GM23338 (cell line): ENCODE measurements at regions not wholly inside any gene's neighbourhood (a gene's known extent, or its start where the extent isn't known, plus 50 kb on each side); places are given as distances from the start of the nearest gene placed in this dataset.

ENCODE experiments used
- ATAC-seq: fragments of 200-7000 bp; cut with Tn5 transposase; 3 replicates; pipeline ENCODE4 v1.9.1; 2020
- DNase-seq: peaks from one replicate; pipeline ENCODE4 v3.0.0-alpha.2; 2015; ENCODE audit warnings: low spot score
- H2AFZ ChIP-seq: fragments of 200-600 bp; sonication (generic); 2 replicates; pipeline ENCODE4 v1.8.0; 2016; ENCODE audit warnings: antibody characterized with exemption, mild to moderate bottlenecking, moderate library complexity
- H3F3A ChIP-seq: fragments of 200-600 bp; sonication (generic); replicated peaks from 2 replicates; pipeline ENCODE4 v1.8.0; 2017; ENCODE audit warnings: antibody characterized with exemption, mixed run types, low read depth
- H3K27ac ChIP-seq: fragments of 200-600 bp; sonication (generic); 2 replicates; pipeline ENCODE4 v1.6.1; 2016; ENCODE audit warnings: low read depth
- H3K27me3 ChIP-seq: fragments of 200-600 bp; sonication (generic); 2 replicates; pipeline ENCODE4 v1.8.0; 2016; ENCODE audit warnings: mild to moderate bottlenecking, mixed run types, moderate library complexity; ENCODE audit not compliant: insufficient read depth
- H3K36me3 ChIP-seq: fragments of 200-600 bp; sonication (generic); 2 replicates; pipeline ENCODE4 v1.8.0; 2016; ENCODE audit warnings: mild to moderate bottlenecking; ENCODE audit not compliant: insufficient read depth
- H3K4me1 ChIP-seq: fragments of 200-600 bp; sonication (generic); 2 replicates; pipeline ENCODE4 v1.8.0; 2016; ENCODE audit warnings: mild to moderate bottlenecking, moderate library complexity; ENCODE audit not compliant: insufficient read depth
- H3K4me2 ChIP-seq: fragments of 200-600 bp; sonication (generic); 2 replicates; pipeline ENCODE4 v1.7.1; 2017; ENCODE audit warnings: mixed run types
- H3K4me3 ChIP-seq: fragments of 200-600 bp; sonication (generic); 2 replicates; pipeline ENCODE4 v1.6.1; 2016; ENCODE audit warnings: mixed run types
- H3K79me2 ChIP-seq: fragments of 200-600 bp; sonication (generic); replicated peaks from 2 replicates; pipeline ENCODE4 v1.8.0; 2017; ENCODE audit warnings: mild to moderate bottlenecking; ENCODE audit not compliant: insufficient read depth
- H3K9me2 ChIP-seq: fragments of 200-600 bp; sonication (generic); 2 replicates; pipeline ENCODE4 v1.8.0; 2017; ENCODE audit not compliant: insufficient read depth
- H4K20me1 ChIP-seq: fragments of 200-600 bp; sonication (generic); replicated peaks from 2 replicates; pipeline ENCODE4 v1.8.0; 2017; ENCODE audit warnings: mild to moderate bottlenecking; ENCODE audit not compliant: insufficient read depth
- H3K27ac Mint-ChIP-seq: 2 replicates; pipeline ENCODE4 v1.8.0; 2020; ENCODE audit warnings: inconsistent platforms, mild to moderate bottlenecking, moderate library complexity, mixed read lengths
- H3K27me3 Mint-ChIP-seq: 3 replicates; pipeline ENCODE4 v1.8.0; 2022; ENCODE audit warnings: low read depth, mild to moderate bottlenecking, moderate library complexity, mixed read lengths, inconsistent platforms; ENCODE audit not compliant: insufficient read depth, poor library complexity
- H3K36me3 Mint-ChIP-seq: 3 replicates; pipeline ENCODE4 v1.8.0; 2021; ENCODE audit warnings: low read depth, mild to moderate bottlenecking, inconsistent platforms, moderate library complexity, mixed read lengths
- H3K4me1 Mint-ChIP-seq: 3 replicates; pipeline ENCODE4 v1.8.0; 2020; ENCODE audit warnings: mild to moderate bottlenecking, inconsistent platforms, mixed read lengths
- H3K4me3 Mint-ChIP-seq: 3 replicates; pipeline ENCODE4 v1.8.0; 2021; ENCODE audit warnings: moderate library complexity, mild to moderate bottlenecking, inconsistent platforms, mixed read lengths
- H3K9me3 Mint-ChIP-seq: 3 replicates; pipeline ENCODE4 v1.8.0; 2020; ENCODE audit warnings: moderate library complexity, mild to moderate bottlenecking, inconsistent platforms, mixed read lengths
- CREB1 ChIP-seq: fragments of 250-450 bp; sonication (Bioruptor Pico); IDR thresholded peaks from 2 replicates; pipeline ENCODE4 v1.5.0; 2020; ENCODE audit warnings: low read depth, mild to moderate bottlenecking, moderate library complexity
- JUNB ChIP-seq: IDR thresholded peaks from one replicate; pipeline ENCODE4 v1.6.1; 2016; ENCODE audit warnings: antibody characterized with exemption; ENCODE audit not compliant: unreplicated experiment
- NANOG ChIP-seq: IDR thresholded peaks from 2 replicates; pipeline ENCODE4 v1.6.1; 2016; ENCODE audit warnings: antibody characterized with exemption, borderline replicate concordance
- POLR2AphosphoS5 ChIP-seq: IDR thresholded peaks from 2 replicates; pipeline ENCODE4 v1.6.1; 2016; ENCODE audit warnings: antibody characterized with exemption, low read depth
- STAT1 ChIP-seq: IDR thresholded peaks from one replicate; pipeline ENCODE4 v1.6.1; 2016; ENCODE audit warnings: antibody characterized with exemption; ENCODE audit not compliant: unreplicated experiment
- ZNF114 ChIP-seq: fragments of 250-450 bp; sonication (Bioruptor Pico); IDR thresholded peaks from 2 replicates; pipeline ENCODE4 v1.5.0; 2020; ENCODE audit warnings: mild to moderate bottlenecking, moderate library complexity
- ZNF331 ChIP-seq: fragments of 250-450 bp; sonication (Bioruptor Pico); IDR thresholded peaks from 2 replicates; pipeline ENCODE4 v1.5.0; 2020; ENCODE audit warnings: low read depth, mild to moderate bottlenecking, moderate library complexity
- TF ChIP-seq, protein P1 (sequence below): IDR thresholded peaks from one replicate; pipeline ENCODE4 v1.6.1; 2018; ENCODE audit warnings: antibody characterized with exemption; ENCODE audit not compliant: unreplicated experiment
- TF ChIP-seq, protein P2 (sequence below), 2 experiments: fragments of 200-600 bp in 1 of 2; sonication (generic) in 1 of 2; conservative IDR thresholded peaks; 2 replicates each; pipeline versions ENCODE4 v1.5.1 to v1.6.1; 2016 to 2017; ENCODE audit warnings: antibody characterized with exemption in 2 of 2, low read depth in 2 of 2, mild to moderate bottlenecking in 2 of 2, moderate library complexity in 1 of 2
- TF ChIP-seq, protein P3 (sequence below): IDR thresholded peaks from 2 replicates; pipeline ENCODE4 v1.6.1; 2016; ENCODE audit warnings: antibody characterized with exemption

DNA sequence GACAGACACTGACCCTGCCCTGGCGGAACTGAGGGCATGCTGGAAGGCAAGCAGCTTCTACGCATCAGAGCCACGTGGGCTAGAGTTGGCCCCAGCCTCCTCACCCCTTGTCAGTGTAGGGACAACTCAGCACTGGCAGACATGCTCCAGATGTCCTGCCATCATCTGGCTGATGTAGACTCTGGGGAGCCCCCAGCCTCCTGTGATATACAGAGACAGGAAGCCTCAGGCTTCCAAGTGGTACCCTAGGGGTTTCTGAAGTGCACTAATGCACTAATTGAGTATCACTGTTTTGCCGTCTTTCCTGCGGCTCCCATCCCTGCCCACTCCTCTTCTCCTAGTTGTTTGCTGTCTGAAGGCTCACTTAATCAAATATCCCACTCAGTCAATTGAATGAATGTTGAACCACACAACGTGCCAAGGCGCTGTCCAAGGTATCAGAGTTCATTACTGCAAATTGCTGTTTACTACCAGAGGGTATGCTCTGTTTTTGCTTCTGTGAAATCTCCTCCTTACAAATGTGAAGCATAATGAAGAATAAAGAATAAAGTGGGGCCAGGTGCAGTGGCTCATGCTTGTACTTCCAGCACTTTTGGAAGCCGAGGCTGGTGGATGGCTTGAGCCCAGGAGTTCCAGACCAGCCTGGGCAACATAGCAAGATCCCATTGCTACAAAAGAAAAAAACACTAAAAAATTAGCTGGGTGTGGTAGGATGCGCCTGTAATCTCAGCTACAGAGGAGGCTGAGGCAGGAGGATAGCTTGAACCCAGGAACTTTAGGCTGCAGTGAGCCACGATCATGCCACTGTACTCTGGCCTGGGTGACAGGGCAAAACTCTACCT lies 76.4 kb upstream of the ZBTB18 start:
- H3K4me1 Mint-ChIP-seq, result peaks cover 11% of the 10 kb centered on the region; the same call in 2 of the 3 replicates
- peak; percentile 45 for DNase-seq
- H3K4me2 ChIP-seq, result no peak overlapping the region
- H3K27me3 ChIP-seq, result no peaks in the 10 kb centered on the region
- no peak for ATAC-seq
- H3K27ac ChIP-seq, result no peak overlapping the region
- H3K79me2 ChIP-seq, result no peaks in the 10 kb centered on the region
- no peaks in the 10 kb centered on the region for H3K4me1 ChIP-seq
- no peaks in the 10 kb centered on the region for H3K36me3 Mint-ChIP-seq
- peaks cover 5% of the 10 kb centered on the region; the same call in 2 of the 3 replicates for H3K9me3 Mint-ChIP-seq
- no peak overlapping the region for H3K27ac Mint-ChIP-seq
- H3K27me3 Mint-ChIP-seq, result peaks cover 4% of the 10 kb centered on the region
- H2AFZ ChIP-seq, result no peak overlapping the region
- no peaks in the 10 kb centered on the region for H4K20me1 ChIP-seq
- no peak for TF ChIP-seq NANOG
- TF ChIP-seq POLR2AphosphoS5, result no peak
- TF ChIP-seq, protein P1, sequence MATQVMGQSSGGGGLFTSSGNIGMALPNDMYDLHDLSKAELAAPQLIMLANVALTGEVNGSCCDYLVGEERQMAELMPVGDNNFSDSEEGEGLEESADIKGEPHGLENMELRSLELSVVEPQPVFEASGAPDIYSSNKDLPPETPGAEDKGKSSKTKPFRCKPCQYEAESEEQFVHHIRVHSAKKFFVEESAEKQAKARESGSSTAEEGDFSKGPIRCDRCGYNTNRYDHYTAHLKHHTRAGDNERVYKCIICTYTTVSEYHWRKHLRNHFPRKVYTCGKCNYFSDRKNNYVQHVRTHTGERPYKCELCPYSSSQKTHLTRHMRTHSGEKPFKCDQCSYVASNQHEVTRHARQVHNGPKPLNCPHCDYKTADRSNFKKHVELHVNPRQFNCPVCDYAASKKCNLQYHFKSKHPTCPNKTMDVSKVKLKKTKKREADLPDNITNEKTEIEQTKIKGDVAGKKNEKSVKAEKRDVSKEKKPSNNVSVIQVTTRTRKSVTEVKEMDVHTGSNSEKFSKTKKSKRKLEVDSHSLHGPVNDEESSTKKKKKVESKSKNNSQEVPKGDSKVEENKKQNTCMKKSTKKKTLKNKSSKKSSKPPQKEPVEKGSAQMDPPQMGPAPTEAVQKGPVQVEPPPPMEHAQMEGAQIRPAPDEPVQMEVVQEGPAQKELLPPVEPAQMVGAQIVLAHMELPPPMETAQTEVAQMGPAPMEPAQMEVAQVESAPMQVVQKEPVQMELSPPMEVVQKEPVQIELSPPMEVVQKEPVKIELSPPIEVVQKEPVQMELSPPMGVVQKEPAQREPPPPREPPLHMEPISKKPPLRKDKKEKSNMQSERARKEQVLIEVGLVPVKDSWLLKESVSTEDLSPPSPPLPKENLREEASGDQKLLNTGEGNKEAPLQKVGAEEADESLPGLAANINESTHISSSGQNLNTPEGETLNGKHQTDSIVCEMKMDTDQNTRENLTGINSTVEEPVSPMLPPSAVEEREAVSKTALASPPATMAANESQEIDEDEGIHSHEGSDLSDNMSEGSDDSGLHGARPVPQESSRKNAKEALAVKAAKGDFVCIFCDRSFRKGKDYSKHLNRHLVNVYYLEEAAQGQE, result peak; percentile 84
- TF ChIP-seq CREB1 (CRISPR knock-in tag), result no peak
- TF ChIP-seq STAT1, result no peak
- TF ChIP-seq ZNF114 (CRISPR knock-in tag), result no peak
- TF ChIP-seq, protein P2, sequence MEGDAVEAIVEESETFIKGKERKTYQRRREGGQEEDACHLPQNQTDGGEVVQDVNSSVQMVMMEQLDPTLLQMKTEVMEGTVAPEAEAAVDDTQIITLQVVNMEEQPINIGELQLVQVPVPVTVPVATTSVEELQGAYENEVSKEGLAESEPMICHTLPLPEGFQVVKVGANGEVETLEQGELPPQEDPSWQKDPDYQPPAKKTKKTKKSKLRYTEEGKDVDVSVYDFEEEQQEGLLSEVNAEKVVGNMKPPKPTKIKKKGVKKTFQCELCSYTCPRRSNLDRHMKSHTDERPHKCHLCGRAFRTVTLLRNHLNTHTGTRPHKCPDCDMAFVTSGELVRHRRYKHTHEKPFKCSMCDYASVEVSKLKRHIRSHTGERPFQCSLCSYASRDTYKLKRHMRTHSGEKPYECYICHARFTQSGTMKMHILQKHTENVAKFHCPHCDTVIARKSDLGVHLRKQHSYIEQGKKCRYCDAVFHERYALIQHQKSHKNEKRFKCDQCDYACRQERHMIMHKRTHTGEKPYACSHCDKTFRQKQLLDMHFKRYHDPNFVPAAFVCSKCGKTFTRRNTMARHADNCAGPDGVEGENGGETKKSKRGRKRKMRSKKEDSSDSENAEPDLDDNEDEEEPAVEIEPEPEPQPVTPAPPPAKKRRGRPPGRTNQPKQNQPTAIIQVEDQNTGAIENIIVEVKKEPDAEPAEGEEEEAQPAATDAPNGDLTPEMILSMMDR (conservative IDR thresholded peaks at IDR 0.05; ENCODE audit: low read depth in 2 of 2), result no peak
- TF ChIP-seq, protein P3, sequence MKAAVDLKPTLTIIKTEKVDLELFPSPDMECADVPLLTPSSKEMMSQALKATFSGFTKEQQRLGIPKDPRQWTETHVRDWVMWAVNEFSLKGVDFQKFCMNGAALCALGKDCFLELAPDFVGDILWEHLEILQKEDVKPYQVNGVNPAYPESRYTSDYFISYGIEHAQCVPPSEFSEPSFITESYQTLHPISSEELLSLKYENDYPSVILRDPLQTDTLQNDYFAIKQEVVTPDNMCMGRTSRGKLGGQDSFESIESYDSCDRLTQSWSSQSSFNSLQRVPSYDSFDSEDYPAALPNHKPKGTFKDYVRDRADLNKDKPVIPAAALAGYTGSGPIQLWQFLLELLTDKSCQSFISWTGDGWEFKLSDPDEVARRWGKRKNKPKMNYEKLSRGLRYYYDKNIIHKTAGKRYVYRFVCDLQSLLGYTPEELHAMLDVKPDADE, result no peak
- H3K9me2 ChIP-seq, result no peaks in the 10 kb centered on the region
- H3K36me3 ChIP-seq, result no peaks in the 10 kb centered on the region
- no peak overlapping the region for H3K4me3 ChIP-seq
- no peak overlapping the region for H3K4me3 Mint-ChIP-seq
- H3F3A ChIP-seq, result no peaks in the 10 kb centered on the region

DNA sequence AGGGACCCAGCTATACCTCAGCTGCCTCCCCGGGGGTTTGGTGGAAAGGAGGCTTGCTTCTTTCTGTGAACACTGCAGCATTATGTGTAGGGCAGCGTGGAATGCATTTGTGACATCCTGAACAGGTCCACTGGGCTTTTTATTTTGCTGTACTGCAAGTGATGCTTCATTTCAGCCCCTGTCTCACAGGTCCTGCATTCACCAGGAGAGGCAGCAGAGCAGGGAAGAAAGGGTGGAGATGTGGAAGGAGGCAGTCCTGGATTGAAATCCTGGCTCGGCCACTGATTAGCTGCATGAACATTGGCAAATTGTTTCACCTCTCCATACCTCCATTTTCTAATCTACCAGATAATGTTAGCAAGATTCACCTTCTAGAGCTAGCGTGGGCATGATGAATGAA lies 77.9 kb upstream of the ZBTB18 start:
- Mint-ChIP-seq H3K27me3 (peaks cover 4% of the 10 kb centered on the region), H3K9me3 (no peaks in the 10 kb centered on the region), H3K4me3 (no peak overlapping the region), H3K4me1 (peaks cover 22% of the 10 kb centered on the region), H3K27ac (no peak overlapping the region), H3K36me3 (no peaks in the 10 kb centered on the region)
- Histone ChIP-seq H3K4me2 (no peak overlapping the region), H3F3A (no peaks in the 10 kb centered on the region), H3K9me2 (no peaks in the 10 kb centered on the region), H3K27me3 (no peaks in the 10 kb centered on the region), H3K4me1 (peaks cover 12% of the 10 kb centered on the region), H4K20me1 (no peaks in the 10 kb centered on the region), H3K4me3 (no peak overlapping the region), H2AFZ (no peak overlapping the region), H3K79me2 (no peaks in the 10 kb centered on the region), H3K27ac (no peak overlapping the region), H3K36me3 (no peaks in the 10 kb centered on the region)
- DNase-seq (no peak), ATAC-seq (no peak; the same call in 2 of the 3 replicates)
- TF ChIP-seq, protein P2 (conservative IDR thresholded peaks at IDR 0.05; ENCODE audit: low read depth in 2 of 2), result 0 out of 4 replicates have a peak, but pooled peaks have one; percentile 6 to 8
- TF ChIP-seq NANOG (no peak), ZNF331 (CRISPR knock-in tag) (no peak), JUNB (no peak)
